T-cell (primary cell): ENCODE measurements at regions not wholly inside any gene's neighbourhood (a gene's known extent, or its start where the extent isn't known, plus 50 kb on each side); places are given as distances from the start of the nearest gene placed in this dataset.

Experiments
- ATAC-seq, 4 experiments: fragments of 200-7000 bp in 3 of 4; fragments of 150-1000 bp in 1 of 4; cut with Tn5 transposase; replicated peaks in 1 of 4; 1 replicate in 3 of 4; 2 replicates in 1 of 4; pipeline ENCODE4 v1.10.0; 2021; ENCODE audit warnings: moderate library complexity in 3 of 4, mild to moderate bottlenecking in 2 of 4, moderate number of reproducible peaks in 1 of 4
- CTCF ChIA-PET, 2 donors: fragments of 300-600 bp; sonication (Branson Sonifier 250); formaldehyde crosslinking; loops; one replicate each; lab custom pipeline; 2022; ENCODE audit warnings: antibody characterized with exemption in 2 of 2; lab: Charles Lee
- POLR2A ChIA-PET, 2 donors: fragments of 300-600 bp; sonication (Branson Sonifier 250); formaldehyde crosslinking; loops; one replicate each; lab custom pipeline; 2022; ENCODE audit warnings: antibody characterized with exemption in 2 of 2; lab: Charles Lee
- DNase-seq, 35 experiments: peaks; one replicate each; pipeline versions ENCODE4 v3.0.0 to v3.0.0-alpha.2; 2013 to 2023
- H3K27ac ChIP-seq: one replicate; pipeline ENCODE4 v1.5.1; 2013; ENCODE audit warnings: low read length
- H3K27me3 ChIP-seq, 2 experiments: replicated peaks in 1 of 2; 1 replicate in 1 of 2; 2 replicates in 1 of 2; pipeline versions ENCODE4 v1.6.1 to v1.7.0; 2013; ENCODE audit warnings: low read length in 1 of 2, mixed read lengths in 1 of 2; ENCODE audit not compliant: control insufficient read depth in 2 of 2, insufficient read depth in 2 of 2; ENCODE audit errors: extremely low read depth in 1 of 2
- H3K36me3 ChIP-seq, 2 donors: 1 replicate in 1 of 2; 2 replicates in 1 of 2; pipeline versions ENCODE4 v1.6.1 to v1.7.0; 2013; ENCODE audit warnings: low read length in 1 of 2; ENCODE audit not compliant: control insufficient read depth in 2 of 2, insufficient read depth in 1 of 2; ENCODE audit errors: extremely low read depth in 1 of 2
- H3K4me1 ChIP-seq, 2 experiments: 1 replicate in 1 of 2; 2 replicates in 1 of 2; pipeline versions ENCODE4 v1.6.1 to v1.7.0; 2013; ENCODE audit warnings: low read length in 2 of 2, mixed read lengths in 1 of 2; ENCODE audit not compliant: insufficient read depth in 2 of 2, control insufficient read depth in 1 of 2; ENCODE audit errors: extremely low read depth in 1 of 2
- H3K4me3 ChIP-seq, 2 donors: 1 replicate in 1 of 2; 2 replicates in 1 of 2; pipeline versions ENCODE4 v1.5.1 to v1.7.0; 2013; ENCODE audit warnings: mild to moderate bottlenecking in 2 of 2, low read length in 1 of 2, moderate library complexity in 1 of 2; ENCODE audit not compliant: control insufficient read depth in 1 of 2; ENCODE audit errors: extremely low read depth in 1 of 2
- H3K9me3 ChIP-seq: 2 replicates; pipeline ENCODE4 v1.7.0; 2013
- H3K27ac Mint-ChIP-seq, 2 donors: one replicate each; pipeline ENCODE4 v1.8.0; 2020 to 2021; ENCODE audit warnings: mild to moderate bottlenecking in 2 of 2, mixed read lengths in 2 of 2
- H3K27me3 Mint-ChIP-seq, 2 donors: one replicate each; pipeline ENCODE4 v1.8.0; 2021 to 2022; ENCODE audit warnings: mixed read lengths in 2 of 2
- H3K36me3 Mint-ChIP-seq: one replicate; pipeline ENCODE4 v1.8.0; 2021; ENCODE audit warnings: mixed read lengths
- H3K4me1 Mint-ChIP-seq, 3 donors: one replicate each; pipeline ENCODE4 v1.8.0; 2020 to 2022; ENCODE audit warnings: mixed read lengths in 3 of 3, mild to moderate bottlenecking in 1 of 3
- H3K4me3 Mint-ChIP-seq, 3 donors: one replicate each; pipeline ENCODE4 v1.8.0; 2020 to 2022; ENCODE audit warnings: mild to moderate bottlenecking in 3 of 3, mixed read lengths in 3 of 3, moderate library complexity in 3 of 3
- H3K9me3 Mint-ChIP-seq, 3 donors: one replicate each; pipeline ENCODE4 v1.8.0; 2020 to 2022; ENCODE audit warnings: mixed read lengths in 3 of 3
- WGBS: methylation state at CpG from one replicate; pipeline ENCODE4 v1.1.5; 2013; ENCODE audit warnings: missing lambda C conversion rate; ENCODE audit not compliant: insufficient coverage; 5-methylcytosine and 5-hydroxymethylcytosine counted together

DNA sequence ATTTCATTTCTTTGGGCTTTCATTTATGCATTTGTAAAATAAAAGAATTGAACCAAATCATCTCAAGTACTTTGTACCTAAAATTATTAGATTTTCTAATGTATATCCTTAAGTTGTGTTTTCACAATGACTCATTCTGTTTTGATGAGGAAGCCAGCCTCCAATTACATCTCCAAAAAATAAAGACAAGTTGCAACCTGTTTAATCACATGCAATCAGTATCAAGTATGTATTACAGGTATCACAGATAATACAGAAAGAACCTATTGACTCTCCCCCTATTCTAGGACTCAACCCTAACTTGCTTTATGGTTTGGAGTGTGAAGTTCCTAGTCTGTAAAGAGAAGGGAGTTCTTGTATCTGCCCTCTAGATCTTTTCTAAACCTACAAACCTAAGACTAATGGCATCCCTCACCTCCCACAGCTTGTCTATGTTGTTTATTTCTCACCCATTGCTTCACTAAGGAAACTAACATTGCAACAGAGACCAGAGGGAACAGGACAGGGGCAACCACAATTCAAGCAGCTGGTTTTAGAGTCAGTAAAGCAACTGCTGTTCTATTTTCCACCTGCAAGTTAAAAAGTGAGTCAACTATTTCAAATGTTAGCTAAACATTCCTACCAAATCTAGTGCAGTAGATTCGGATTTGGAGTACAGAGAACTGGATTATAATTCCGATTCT is 141.1 kb upstream of the ETAA1 start:
- DNase-seq (no peak), ATAC-seq (no peak)
- Histone ChIP-seq H3K27ac (no peak overlapping the region), H3K4me1 (no peaks in the 10 kb centered on the region), H3K36me3 (no peaks in the 10 kb centered on the region), H3K9me3 (no peaks in the 10 kb centered on the region), H3K27me3 (no peaks in the 10 kb centered on the region), H3K4me3 (no peak overlapping the region)
- no peaks in the 10 kb centered on the region for H3K9me3 Mint-ChIP-seq
- no peaks in the 10 kb centered on the region for H3K4me1 Mint-ChIP-seq
- no peak overlapping the region for H3K4me3 Mint-ChIP-seq
- CTCF ChIA-PET, result no interaction called here
- H3K27me3 Mint-ChIP-seq, result no peaks in the 10 kb centered on the region
- POLR2A ChIA-PET, result no interaction called here
- no peak overlapping the region for H3K27ac Mint-ChIP-seq
- no peaks in the 10 kb centered on the region for H3K36me3 Mint-ChIP-seq
- no CpG with 5 or more reads among the region's 2 CpGs for WGBS

DNA sequence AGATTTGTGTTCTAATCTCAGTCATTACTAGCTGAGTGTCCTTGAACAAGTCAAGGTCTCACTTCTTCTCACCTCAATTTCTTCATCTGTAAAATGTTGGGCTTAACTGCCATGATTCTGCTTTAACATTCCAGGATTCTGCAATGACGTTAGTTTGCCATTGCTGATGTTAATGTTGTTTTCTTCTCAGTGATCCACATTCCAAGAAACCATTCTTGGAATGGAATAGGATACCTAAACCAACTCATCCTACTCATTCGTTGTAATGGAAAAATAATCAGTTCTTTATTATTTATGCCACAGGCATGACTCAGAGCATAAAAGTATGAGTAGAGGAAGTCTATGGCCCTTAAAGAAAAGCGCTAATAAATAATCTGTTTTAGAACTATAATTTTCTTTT is 140.2 kb upstream of the ETAA1 start:
- H3K27me3 ChIP-seq, result no peaks in the 10 kb centered on the region
- DNase-seq (no peak), ATAC-seq (no peak)
- no peaks in the 10 kb centered on the region for H3K9me3 ChIP-seq
- Mint-ChIP-seq H3K27ac (no peak overlapping the region), H3K9me3 (no peaks in the 10 kb centered on the region), H3K4me3 (no peak overlapping the region), H3K4me1 (no peaks in the 10 kb centered on the region), H3K27me3 (no peaks in the 10 kb centered on the region), H3K36me3 (no peaks in the 10 kb centered on the region)
- CTCF ChIA-PET, result no interaction called here
- no CpG with 5 or more reads among the region's 3 CpGs for WGBS
- no peak overlapping the region for H3K4me3 ChIP-seq
- POLR2A ChIA-PET, result no interaction called here
- H3K27ac ChIP-seq, result no peak overlapping the region
- H3K4me1 ChIP-seq, result no peaks in the 10 kb centered on the region
- no peaks in the 10 kb centered on the region for H3K36me3 ChIP-seq

GRCh38 chr2:67258122-67258521 is 139.0 kb upstream of the ETAA1 start:
- Mint-ChIP-seq H3K4me3 (no peak overlapping the region), H3K27me3 (no peaks in the 10 kb centered on the region), H3K27ac (no peak overlapping the region), H3K4me1 (no peaks in the 10 kb centered on the region), H3K9me3 (no peaks in the 10 kb centered on the region), H3K36me3 (no peaks in the 10 kb centered on the region)
- ChIA-PET CTCF (no interaction called here), POLR2A (interaction anchor here in 1 of 2 donors (0.6 kb wide), 1 partner anchor 108 kb away, joined by 4 read pairs; no protein-coding TSS in a partner anchor)
- H3K27ac ChIP-seq, result no peak overlapping the region
- H3K27me3 ChIP-seq, result no peaks in the 10 kb centered on the region
- no peaks in the 10 kb centered on the region for H3K36me3 ChIP-seq
- H3K9me3 ChIP-seq, result no peaks in the 10 kb centered on the region
- no peaks in the 10 kb centered on the region for H3K4me1 ChIP-seq
- DNase-seq (no peak), ATAC-seq (no peak)
- WGBS, result no CpG with 5 or more reads among the region's 4 CpGs
- H3K4me3 ChIP-seq, result no peak overlapping the region

DNA sequence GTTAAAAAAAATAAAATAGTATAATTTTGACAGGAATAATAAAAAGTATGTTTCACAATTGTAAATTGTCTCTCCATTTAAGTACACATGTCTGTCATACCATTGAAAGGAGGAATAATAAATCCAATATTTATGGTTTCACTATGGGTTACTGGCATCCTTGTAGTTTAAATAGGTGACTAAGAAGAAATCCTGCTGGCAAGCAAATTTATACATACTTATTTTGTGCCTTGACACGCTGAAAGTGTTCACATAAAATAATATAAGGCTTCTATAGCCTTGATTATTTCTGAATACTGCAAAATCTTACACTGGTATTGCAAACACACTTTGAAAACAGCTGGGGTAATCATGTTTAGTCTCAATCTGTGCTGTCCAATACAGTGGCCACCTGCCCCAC is 138.3 kb upstream of the ETAA1 start:
- Mint-ChIP-seq H3K4me3 (no peak overlapping the region), H3K27me3 (peaks cover 0 to 3% of the 10 kb centered on the region in 2 donors), H3K36me3 (no peaks in the 10 kb centered on the region), H3K9me3 (peaks cover 0 to 3% (median 0%) of the 10 kb centered on the region in 3 donors), H3K27ac (no peak overlapping the region), H3K4me1 (no peaks in the 10 kb centered on the region)
- no peaks in the 10 kb centered on the region for H3K27me3 ChIP-seq
- WGBS, result 20% methylated on average over 1 of the region's 1 CpG
- DNase-seq (no peak), ATAC-seq (no peak)
- H3K4me1 ChIP-seq, result no peaks in the 10 kb centered on the region
- H3K9me3 ChIP-seq, result no peaks in the 10 kb centered on the region
- H3K36me3 ChIP-seq, result no peaks in the 10 kb centered on the region
- no peak overlapping the region for H3K27ac ChIP-seq
- ChIA-PET CTCF (no interaction called here), POLR2A (no interaction called here)
- H3K4me3 ChIP-seq, result no peak overlapping the region

DNA sequence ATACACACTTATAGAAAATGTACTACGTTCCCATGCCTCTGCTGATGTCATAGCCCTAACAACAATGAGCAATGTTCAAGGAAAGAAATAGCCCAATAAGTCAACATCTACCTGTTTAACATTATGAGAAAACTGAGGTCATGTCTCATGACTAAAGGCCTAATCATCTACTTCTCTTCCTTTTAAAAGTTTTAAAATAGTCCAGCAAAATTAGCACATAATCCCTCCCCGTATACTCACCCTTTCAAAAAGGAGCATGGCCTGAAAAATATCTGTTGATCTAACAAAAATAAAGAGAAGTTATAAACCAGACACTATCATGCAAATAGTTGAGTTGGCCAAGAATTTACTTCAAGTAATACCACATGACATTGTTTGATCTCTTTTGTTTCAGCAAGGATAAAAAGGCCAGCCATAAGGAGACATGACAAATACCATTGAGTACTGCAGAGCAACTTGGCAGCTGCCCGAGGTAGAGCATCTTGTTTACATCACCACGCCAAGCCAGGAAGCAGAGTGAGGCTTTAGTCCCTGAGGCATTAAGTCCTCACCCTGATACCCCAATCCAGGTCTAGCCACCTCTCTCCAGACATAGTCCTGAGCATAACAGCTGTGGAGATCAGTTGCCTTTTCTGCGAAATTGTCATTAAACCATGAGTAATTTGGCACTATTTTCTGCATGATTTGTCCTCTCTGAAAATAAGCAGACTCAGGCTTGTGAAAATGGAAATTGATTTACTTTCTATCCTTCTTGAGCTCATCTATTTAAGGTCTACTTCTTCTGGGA is 137.4 kb upstream of the ETAA1 start:
- no peaks in the 10 kb centered on the region for H3K36me3 ChIP-seq
- H3K27ac ChIP-seq, result no peak overlapping the region
- no peaks in the 10 kb centered on the region for H3K27me3 ChIP-seq
- peaks cover 0 to 4% of the 10 kb centered on the region in 2 donors for H3K27me3 Mint-ChIP-seq
- ChIA-PET CTCF (no interaction called here), POLR2A (no interaction called here)
- no peaks in the 10 kb centered on the region for H3K4me1 Mint-ChIP-seq
- H3K4me1 ChIP-seq, result no peaks in the 10 kb centered on the region
- ATAC-seq (no peak), DNase-seq (no peak)
- H3K4me3 Mint-ChIP-seq, result no peak overlapping the region
- H3K27ac Mint-ChIP-seq, result no peak overlapping the region
- no peaks in the 10 kb centered on the region for H3K36me3 Mint-ChIP-seq
- no peak overlapping the region for H3K4me3 ChIP-seq
- 67% methylated on average over 2 of the region's 5 CpGs for WGBS
- no peaks in the 10 kb centered on the region for H3K9me3 ChIP-seq
- H3K9me3 Mint-ChIP-seq, result peaks cover 0 to 3% (median 0%) of the 10 kb centered on the region in 3 donors

DNA sequence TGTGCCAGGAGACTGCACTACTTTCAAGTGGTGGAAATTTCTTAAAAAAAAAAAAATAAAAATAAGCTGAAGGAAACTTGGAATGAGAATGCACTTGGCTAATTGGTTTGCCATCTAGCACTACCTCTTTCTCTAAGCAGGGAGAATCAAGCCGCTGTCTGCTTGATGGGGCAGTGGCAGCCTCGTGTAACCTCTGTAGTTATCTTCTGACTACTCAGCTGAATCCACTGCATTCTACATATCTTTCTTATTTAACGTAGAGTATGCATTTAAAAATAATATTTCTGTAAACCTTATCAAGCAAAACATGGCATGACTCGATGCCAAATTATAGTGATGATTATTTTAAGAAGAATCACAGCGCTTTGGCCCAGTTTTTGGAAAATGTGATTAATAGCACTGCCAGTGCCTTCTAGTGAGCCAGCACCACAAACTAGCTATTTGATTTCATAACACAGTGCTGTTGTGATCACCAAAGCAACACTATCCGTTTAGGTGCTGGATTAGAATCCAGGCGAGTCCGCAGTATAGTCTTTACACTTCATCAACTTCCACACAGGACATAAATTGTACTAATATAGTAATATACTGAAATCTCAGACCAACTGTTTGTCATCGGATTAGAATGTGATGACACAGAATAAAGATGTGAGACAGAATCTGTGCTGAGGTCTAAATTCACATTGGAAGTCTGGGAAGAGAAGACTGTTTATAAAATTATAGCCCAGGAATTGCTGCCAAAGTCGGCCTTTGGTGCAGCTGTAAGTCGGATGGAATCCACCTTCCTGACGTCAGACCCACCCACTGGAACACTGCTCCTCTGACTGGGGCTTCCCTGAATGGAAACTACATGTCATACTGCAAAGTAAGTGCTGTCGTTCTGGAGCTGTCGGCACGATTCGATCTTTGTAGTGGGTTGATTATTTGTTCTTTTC is 136.5 kb upstream of the ETAA1 start:
- no peaks in the 10 kb centered on the region for H3K27me3 ChIP-seq
- H3K36me3 ChIP-seq, result no peaks in the 10 kb centered on the region
- Mint-ChIP-seq H3K4me3 (no peak overlapping the region), H3K27me3 (peaks cover 0 to 4% of the 10 kb centered on the region in 2 donors), H3K4me1 (no peaks in the 10 kb centered on the region), H3K27ac (no peak overlapping the region), H3K9me3 (peaks cover 0 to 3% (median 0%) of the 10 kb centered on the region in 3 donors), H3K36me3 (no peaks in the 10 kb centered on the region)
- H3K4me1 ChIP-seq, result no peaks in the 10 kb centered on the region
- DNase-seq (no peak), ATAC-seq (no peak)
- ChIA-PET CTCF (no interaction called here), POLR2A (no interaction called here)
- H3K27ac ChIP-seq, result no peak overlapping the region
- H3K9me3 ChIP-seq, result no peaks in the 10 kb centered on the region
- H3K4me3 ChIP-seq, result no peak overlapping the region
- WGBS, result 83% methylated on average over 1 of the region's 16 CpGs
